Kidney epithelial cell (primary cell): ENCODE measurements at regions not wholly inside any gene's neighbourhood (a gene's known extent, or its start where the extent isn't known, plus 50 kb on each side); places are given as distances from the start of the nearest gene placed in this dataset.

Experiments used
- DNase-seq: peaks from one replicate; pipeline ENCODE4 v3.0.0-alpha.2; 2010; ENCODE audit warnings: low read depth
- H3K27me3 ChIP-seq: 2 replicates; pipeline ENCODE4 v1.6.0; 2011; ENCODE audit warnings: low read length; ENCODE audit not compliant: control insufficient read depth, insufficient read depth
- H3K36me3 ChIP-seq: 2 replicates; pipeline ENCODE4 v1.5.1; 2011; ENCODE audit warnings: low read length; ENCODE audit not compliant: control insufficient read depth, insufficient read depth
- H3K4me3 ChIP-seq: 2 replicates; pipeline ENCODE4 v1.5.1; 2011; ENCODE audit warnings: low read depth, mild to moderate bottlenecking, control low read depth, low read length
- CTCF ChIP-seq: IDR thresholded peaks from 2 replicates; pipeline ENCODE4 v1.5.1; 2011; ENCODE audit warnings: mild to moderate bottlenecking, moderate library complexity, low read length, control low read depth, inconsistent platforms; ENCODE audit not compliant: insufficient read depth, poor library complexity, severe bottlenecking

GRCh38 chr4:138078253-138078652, 163.9 kb downstream of the SLC7A11 start:
- Histone ChIP-seq H3K36me3 (no peaks in the 10 kb centered on the region), H3K4me3 (no peak overlapping the region), H3K27me3 (no peaks in the 10 kb centered on the region)
- no peak for TF ChIP-seq CTCF
- DNase-seq = no peak

DNA sequence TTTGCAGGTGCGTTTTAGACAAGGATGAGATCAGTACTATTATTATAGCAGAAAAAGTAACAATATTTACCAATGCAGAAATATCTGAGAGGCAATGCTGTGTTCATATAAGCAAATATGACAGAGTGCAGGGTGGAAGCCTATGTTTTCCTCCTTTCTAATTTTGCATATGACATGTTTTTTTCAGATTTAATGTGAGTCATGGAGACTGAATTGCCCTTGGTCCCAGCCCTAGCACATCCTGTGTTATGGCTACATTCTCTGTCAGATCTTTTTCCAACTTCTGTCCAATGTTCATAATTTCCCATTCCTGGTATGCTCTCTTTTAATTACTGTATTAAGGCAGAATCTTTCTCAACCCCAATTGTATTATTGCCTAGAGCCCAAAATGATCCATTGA, 165.6 kb downstream of the SLC7A11 start:
- DNase-seq = no peak
- no peaks in the 10 kb centered on the region for H3K36me3 ChIP-seq
- H3K27me3 ChIP-seq = no peaks in the 10 kb centered on the region
- no peak overlapping the region for H3K4me3 ChIP-seq
- TF ChIP-seq CTCF = no peak

- Histone ChIP-seq H3K36me3 (no peaks in the 10 kb centered on the region), H3K27me3 (no peaks in the 10 kb centered on the region), H3K4me3 (no peak overlapping the region)
- no peak for DNase-seq
- TF ChIP-seq CTCF = no peak
Observed at GRCh38 chr4:138070816-138071215, 171.3 kb downstream of the SLC7A11 start.

GRCh38 chr4:138063581-138063980, 178.6 kb downstream of the SLC7A11 start:
- Histone ChIP-seq H3K27me3 (no peaks in the 10 kb centered on the region), H3K4me3 (no peak overlapping the region), H3K36me3 (no peaks in the 10 kb centered on the region)
- TF ChIP-seq CTCF = no peak
- no peak for DNase-seq

DNA sequence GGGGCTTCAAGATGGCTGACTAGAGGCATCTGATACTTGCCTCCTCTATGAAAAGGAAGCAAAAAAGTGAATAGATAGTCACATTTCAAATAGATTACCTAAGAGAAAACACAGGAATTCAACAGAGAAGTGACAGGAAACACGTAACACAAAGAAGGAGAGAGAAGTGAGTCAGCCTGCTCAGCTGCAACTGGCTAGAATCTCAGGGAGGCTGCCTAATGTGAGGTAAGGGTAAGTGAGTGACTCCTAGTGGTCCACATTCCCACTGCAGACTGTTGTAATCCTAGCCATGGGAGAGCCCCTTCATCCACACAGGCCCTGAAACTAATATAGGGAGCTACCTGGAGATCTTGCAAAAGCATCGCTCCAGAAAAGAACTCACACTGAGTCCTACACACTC, 179.2 kb downstream of the SLC7A11 start:
- peak; percentile 2 for DNase-seq
- no peaks in the 10 kb centered on the region for H3K27me3 ChIP-seq
- TF ChIP-seq CTCF = peak; percentile 31
- no peaks in the 10 kb centered on the region for H3K36me3 ChIP-seq
- H3K4me3 ChIP-seq = no peak overlapping the region

DNA sequence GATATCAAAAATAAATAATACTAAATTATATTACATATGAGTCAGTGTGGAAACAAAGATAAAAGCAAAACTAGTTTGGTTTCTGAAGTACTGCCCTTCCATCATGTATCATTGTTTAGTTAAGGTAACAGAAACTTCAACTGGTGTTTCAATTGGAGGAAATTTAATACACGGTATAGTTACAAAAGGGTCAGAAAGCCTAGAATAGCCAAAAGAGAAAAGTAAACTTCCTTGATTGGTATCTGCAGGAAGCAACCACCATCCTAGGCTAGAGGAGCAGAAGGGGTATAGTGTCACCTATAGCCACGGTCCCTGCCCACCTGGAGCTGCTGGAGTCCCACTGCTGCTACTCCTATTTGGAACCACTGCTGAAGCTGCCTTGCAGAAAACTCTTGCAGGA, 185.6 kb downstream of the SLC7A11 start:
- no peaks in the 10 kb centered on the region for H3K36me3 ChIP-seq
- H3K27me3 ChIP-seq = no peaks in the 10 kb centered on the region
- TF ChIP-seq CTCF = no peak
- no peak for DNase-seq
- H3K4me3 ChIP-seq = no peak overlapping the region
